HUES48 (cell line): ENCODE measurements at regions not wholly inside any gene's neighbourhood (a gene's known extent, or its start where the extent isn't known, plus 50 kb on each side); places are given as distances from the start of the nearest gene placed in this dataset.

Experiments
- H3K27ac ChIP-seq: one replicate; pipeline ENCODE4 v1.7.0; 2013; ENCODE audit warnings: low read depth, low read length, inconsistent platforms
- H3K27me3 ChIP-seq: 2 replicates; pipeline ENCODE4 v1.6.1; 2013; ENCODE audit warnings: mild to moderate bottlenecking, low read length; ENCODE audit not compliant: control insufficient read depth, insufficient read depth
- H3K36me3 ChIP-seq: 2 replicates; pipeline ENCODE4 v1.6.1; 2013; ENCODE audit warnings: low read length; ENCODE audit not compliant: control insufficient read depth, insufficient read depth
- H3K4me1 ChIP-seq: 2 replicates; pipeline ENCODE4 v1.6.1; 2013; ENCODE audit warnings: mild to moderate bottlenecking, low read length; ENCODE audit not compliant: control insufficient read depth, insufficient read depth
- H3K4me3 ChIP-seq: 2 replicates; pipeline ENCODE4 v1.5.1; 2013; ENCODE audit warnings: mild to moderate bottlenecking, low read depth, low read length
- H3K9ac ChIP-seq: 2 replicates; pipeline ENCODE4 v1.6.1; 2013; ENCODE audit warnings: mild to moderate bottlenecking, low read depth, low read length, moderate library complexity
- H3K9me3 ChIP-seq: 2 replicates; pipeline ENCODE4 v1.6.1; 2013; ENCODE audit warnings: low read length; ENCODE audit not compliant: control insufficient read depth, insufficient read depth

- Histone ChIP-seq H3K4me3 (no peak overlapping the region), H3K9ac (no peak overlapping the region), H3K9me3 (no peaks in the 10 kb centered on the region), H3K27ac (no peak overlapping the region), H3K4me1 (peaks cover 2% of the 10 kb centered on the region; the same call in 1 of the 2 replicates), H3K27me3 (no peaks in the 10 kb centered on the region), H3K36me3 (no peaks in the 10 kb centered on the region)
These were observed 607.5 kb upstream of the AGTR1 start for GRCh38 chr3:148090156-148090555.

- Histone ChIP-seq H3K36me3 (no peaks in the 10 kb centered on the region), H3K27me3 (no peaks in the 10 kb centered on the region), H3K4me1 (peaks cover 16% of the 10 kb centered on the region), H3K4me3 (no peak overlapping the region), H3K9ac (no peak overlapping the region), H3K27ac (no peak overlapping the region), H3K9me3 (no peaks in the 10 kb centered on the region)
These were observed 604.9 kb upstream of the AGTR1 start for GRCh38 chr3:148092624-148093347.

DNA sequence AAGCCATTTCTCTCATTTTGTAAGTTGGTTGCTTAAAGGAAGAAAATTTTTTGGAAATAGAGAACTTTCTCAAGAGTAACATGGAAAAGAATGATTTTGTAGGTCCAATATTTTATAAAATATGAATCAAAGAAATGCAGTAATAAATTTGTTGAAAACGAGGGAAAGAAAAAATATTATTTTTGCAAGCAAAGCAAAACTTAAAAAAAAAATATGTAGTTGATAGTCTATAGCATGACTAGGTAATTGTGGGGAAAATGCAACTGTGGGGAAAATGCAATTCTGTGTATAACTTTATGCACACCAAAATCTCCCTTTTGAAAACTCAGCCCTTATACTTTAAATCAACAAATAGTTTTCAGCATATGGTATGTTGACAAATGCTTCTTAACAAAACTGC, 604.0 kb upstream of the AGTR1 start:
- Histone ChIP-seq H3K27me3 (no peaks in the 10 kb centered on the region), H3K9me3 (no peaks in the 10 kb centered on the region), H3K4me1 (peaks cover 16% of the 10 kb centered on the region), H3K9ac (no peak overlapping the region), H3K36me3 (no peaks in the 10 kb centered on the region), H3K27ac (no peak overlapping the region), H3K4me3 (no peak overlapping the region)

- Histone ChIP-seq H3K4me1 (peaks cover 16% of the 10 kb centered on the region), H3K27ac (no peak overlapping the region), H3K9me3 (no peaks in the 10 kb centered on the region), H3K27me3 (no peaks in the 10 kb centered on the region), H3K36me3 (no peaks in the 10 kb centered on the region), H3K9ac (no peak overlapping the region), H3K4me3 (no peak overlapping the region)
These were observed 601.7 kb upstream of the AGTR1 start for GRCh38 chr3:148095962-148096361.

DNA sequence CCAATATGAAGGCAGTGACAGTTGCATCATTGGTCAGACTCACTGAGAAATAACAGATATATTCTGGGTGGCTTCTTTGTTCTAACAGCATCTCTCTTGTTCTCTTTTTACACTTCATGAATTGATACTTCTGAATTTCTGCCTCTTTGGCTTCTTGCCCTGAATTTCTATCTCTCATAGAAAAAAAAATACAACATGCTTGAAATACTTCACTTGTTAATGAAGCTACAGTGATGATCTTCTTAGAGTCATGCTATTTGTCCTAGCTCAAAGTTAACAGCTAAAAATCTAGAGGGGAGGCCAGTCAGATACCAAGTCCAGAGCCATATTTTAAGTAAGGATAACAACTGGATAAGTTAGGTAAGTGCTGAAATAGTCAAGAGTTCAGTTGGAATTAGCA, 597.2 kb upstream of the AGTR1 start:
- Histone ChIP-seq H3K27ac (no peak overlapping the region), H3K9me3 (no peaks in the 10 kb centered on the region), H3K4me1 (peaks cover 10% of the 10 kb centered on the region), H3K36me3 (no peaks in the 10 kb centered on the region), H3K27me3 (no peaks in the 10 kb centered on the region), H3K9ac (no peak overlapping the region), H3K4me3 (no peak overlapping the region)

DNA sequence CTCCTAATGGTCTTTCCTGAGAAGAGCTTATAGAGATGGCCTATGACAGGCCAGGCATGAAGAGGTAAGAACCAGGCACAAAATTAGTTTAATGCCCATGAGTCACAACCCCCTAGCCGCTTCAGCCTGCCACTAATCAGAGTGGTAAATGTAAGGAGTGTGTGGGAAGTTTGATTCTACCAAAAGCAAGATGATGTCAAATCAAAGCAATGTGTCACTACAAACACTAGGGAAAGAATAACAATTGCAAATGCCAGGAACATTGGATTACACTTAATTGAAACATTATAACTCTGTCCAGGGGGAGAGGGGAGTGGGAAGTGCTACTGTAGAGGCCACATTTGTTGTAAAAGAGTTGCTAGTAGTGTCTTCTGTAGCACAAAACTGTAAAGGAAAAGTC, 596.6 kb upstream of the AGTR1 start:
- Histone ChIP-seq H3K27ac (no peak overlapping the region), H3K9me3 (no peaks in the 10 kb centered on the region), H3K4me1 (peaks cover 6% of the 10 kb centered on the region; the same call in 1 of the 2 replicates), H3K4me3 (no peak overlapping the region), H3K36me3 (no peaks in the 10 kb centered on the region), H3K27me3 (no peaks in the 10 kb centered on the region), H3K9ac (no peak overlapping the region)

GRCh38 chr3:148102156-148102555, 595.5 kb upstream of the AGTR1 start:
- H3K36me3 ChIP-seq: no peaks in the 10 kb centered on the region
- no peak overlapping the region for H3K9ac ChIP-seq
- no peaks in the 10 kb centered on the region for H3K9me3 ChIP-seq
- H3K27ac ChIP-seq: no peak overlapping the region
- H3K4me1 ChIP-seq: no peaks in the 10 kb centered on the region
- no peak overlapping the region for H3K4me3 ChIP-seq
- H3K27me3 ChIP-seq: no peaks in the 10 kb centered on the region

- Histone ChIP-seq H3K36me3 (no peaks in the 10 kb centered on the region), H3K9ac (no peak overlapping the region), H3K27me3 (no peaks in the 10 kb centered on the region), H3K9me3 (no peaks in the 10 kb centered on the region), H3K4me3 (no peak overlapping the region), H3K4me1 (no peaks in the 10 kb centered on the region), H3K27ac (no peak overlapping the region)
These were observed 591.6 kb upstream of the AGTR1 start for GRCh38 chr3:148106062-148106461.

- H3K4me1 ChIP-seq: no peaks in the 10 kb centered on the region
- no peaks in the 10 kb centered on the region for H3K36me3 ChIP-seq
- H3K4me3 ChIP-seq: no peak overlapping the region
- H3K27me3 ChIP-seq: no peaks in the 10 kb centered on the region
- H3K9me3 ChIP-seq: no peaks in the 10 kb centered on the region
- H3K9ac ChIP-seq: no peak overlapping the region
- H3K27ac ChIP-seq: no peak overlapping the region
These were observed 570.7 kb upstream of the AGTR1 start for GRCh38 chr3:148126956-148127355.

GRCh38 chr3:148128136-148128535, 569.6 kb upstream of the AGTR1 start:
- no peak overlapping the region for H3K9ac ChIP-seq

GRCh38 chr3:148131990-148132638, 565.6 kb upstream of the AGTR1 start:
- H3K9ac ChIP-seq: no peak overlapping the region
- no peak overlapping the region for H3K4me3 ChIP-seq
- H3K4me1 ChIP-seq: no peaks in the 10 kb centered on the region
- H3K36me3 ChIP-seq: no peaks in the 10 kb centered on the region
- no peak overlapping the region for H3K27ac ChIP-seq
- no peaks in the 10 kb centered on the region for H3K9me3 ChIP-seq
- H3K27me3 ChIP-seq: no peaks in the 10 kb centered on the region

More at GRCh38 chr3:148128136-148128535, 569.6 kb upstream of the AGTR1 start:
- Histone ChIP-seq H3K36me3 (no peaks in the 10 kb centered on the region), H3K27me3 (no peaks in the 10 kb centered on the region), H3K9me3 (no peaks in the 10 kb centered on the region), H3K4me1 (no peaks in the 10 kb centered on the region), H3K27ac (no peak overlapping the region), H3K4me3 (no peak overlapping the region)
